HEK293T (cell line): ENCODE measurements at regions not wholly inside any gene's neighbourhood (a gene's known extent, or its start where the extent isn't known, plus 50 kb on each side); places are given as distances from the start of the nearest gene placed in this dataset.
"Not testable (repeated sequence)": the region's sequence is repeated elsewhere in the genome, so short reads cannot be mapped to it uniquely, and the experiment has no call there.

Source experiments
- BHLHE40 ChIP-seq: fragments of 450-650 bp; IDR thresholded peaks from 2 replicates; pipeline ENCODE4 v1.6.1; 2016; ENCODE audit warnings: mild to moderate bottlenecking, moderate library complexity, borderline replicate concordance
- FOXA1 ChIP-seq: fragments of 450-650 bp; IDR thresholded peaks from 2 replicates; pipeline ENCODE4 v1.6.1; 2016; ENCODE audit warnings: mild to moderate bottlenecking
- SP1 ChIP-seq: fragments of 450-650 bp; IDR thresholded peaks from 2 replicates; pipeline ENCODE4 v1.6.1; 2017
- SUZ12 ChIP-seq: fragments of 450-650 bp; IDR thresholded peaks from 2 replicates; pipeline ENCODE4 v1.6.1; 2016; ENCODE audit warnings: mild to moderate bottlenecking

DNA sequence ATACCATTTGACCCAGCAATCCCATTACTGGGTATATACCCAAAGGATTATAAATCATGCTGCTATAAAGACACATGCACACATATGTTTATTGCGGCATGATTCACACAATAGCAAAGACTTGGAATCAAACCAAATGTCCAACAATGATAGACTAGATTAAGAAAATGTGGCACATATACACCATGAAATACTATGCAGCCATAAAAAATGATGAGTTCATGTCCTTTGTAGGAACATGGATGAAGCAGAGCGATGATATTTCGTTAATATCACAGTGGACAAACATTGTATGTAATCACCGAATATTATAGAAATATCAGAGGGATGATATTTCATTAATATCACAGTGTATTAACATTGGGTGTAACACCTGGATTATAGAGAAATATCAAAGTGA, 64.9 kb upstream of the CNIH3 start:
- TF ChIP-seq SP1, FOXA1, SUZ12, BHLHE40: not testable (repeated sequence)
